ENCODE measurements at regions not wholly inside any gene's neighbourhood (a gene's known extent, or its start where the extent isn't known, plus 50 kb on each side); places are given as distances from the start of the nearest gene placed in this dataset.

GRCh38 chr5:171688696-171689495, 96.7 kb upstream of the SMIM23 start:
- no peak for DNase-seq (ENCODE audit: low spot score)

GRCh38 chr5:171689853-171690417, 95.7 kb upstream of the SMIM23 start:
- DNase-seq (ENCODE audit: low spot score): no peak

GRCh38 chr5:171692107-171692506, 93.5 kb upstream of the SMIM23 start:
- DNase-seq (ENCODE audit: low spot score): no peak

- DNase-seq (ENCODE audit: low spot score): no peak
Observed at GRCh38 chr5:171692936-171693335, 92.7 kb upstream of the SMIM23 start.

GRCh38 chr5:171693412-171693811, 92.2 kb upstream of the SMIM23 start:
- DNase-seq (ENCODE audit: low spot score): no peak

- no peak for DNase-seq (ENCODE audit: low spot score)
Observed at GRCh38 chr5:171695804-171696203, 89.8 kb upstream of the SMIM23 start.

- DNase-seq (ENCODE audit: low spot score): no peak
Observed at GRCh38 chr5:171697221-171698102, 88.2 kb upstream of the SMIM23 start.

- DNase-seq (ENCODE audit: low spot score): no peak
Observed at GRCh38 chr5:171700318-171700912, 85.2 kb upstream of the SMIM23 start.

- DNase-seq (ENCODE audit: low spot score): no peak
Observed at GRCh38 chr5:171701100-171701541, 84.5 kb upstream of the SMIM23 start.

GRCh38 chr5:171702135-171702770, 83.4 kb upstream of the SMIM23 start:
- no peak for DNase-seq (ENCODE audit: low spot score)

GRCh38 chr5:171703146-171703545, 82.5 kb upstream of the SMIM23 start:
- no peak for DNase-seq (ENCODE audit: low spot score)

GRCh38 chr5:171705036-171705435, 80.6 kb upstream of the SMIM23 start:
- no peak for DNase-seq (ENCODE audit: low spot score)

- no peak for DNase-seq (ENCODE audit: low spot score)
Observed at GRCh38 chr5:171705830-171706468, 79.7 kb upstream of the SMIM23 start.

GRCh38 chr5:171706736-171707441, 78.7 kb upstream of the SMIM23 start:
- no peak for DNase-seq (ENCODE audit: low spot score)

- no peak for DNase-seq (ENCODE audit: low spot score)
Observed at GRCh38 chr5:171707442-171707792, 78.2 kb upstream of the SMIM23 start.

GRCh38 chr5:171709930-171710329, 75.7 kb upstream of the SMIM23 start:
- DNase-seq (ENCODE audit: low spot score): no peak

- no peak for DNase-seq (ENCODE audit: low spot score)
Observed at GRCh38 chr5:171710451-171711024, 75.1 kb upstream of the SMIM23 start.

GRCh38 chr5:171711571-171711970, 74.0 kb upstream of the SMIM23 start:
- no peak for DNase-seq (ENCODE audit: low spot score)

GRCh38 chr5:171712616-171713015, 73.0 kb upstream of the SMIM23 start:
- no peak for DNase-seq (ENCODE audit: low spot score)

- no peak for DNase-seq (ENCODE audit: low spot score)
Observed at GRCh38 chr5:171713152-171713551, 72.5 kb upstream of the SMIM23 start.
